Fibroblast of lung (primary cell): ENCODE measurements at regions not wholly inside any gene's neighbourhood (a gene's known extent, or its start where the extent isn't known, plus 50 kb on each side); places are given as distances from the start of the nearest gene placed in this dataset.

ENCODE experiments used
- DNase-seq, 2 donors: peaks; one replicate each; pipeline versions ENCODE4 v3.0.0 to v3.0.0-alpha.2; 2010; ENCODE audit warnings: low read depth in 2 of 2
- H2AFZ ChIP-seq: 2 replicates; pipeline ENCODE4 v1.5.1; 2012; ENCODE audit warnings: low read length, control low read depth, inconsistent platforms
- H3K27ac ChIP-seq: 2 replicates; pipeline ENCODE4 v1.5.1; 2011; ENCODE audit warnings: low read length, control low read depth; ENCODE audit not compliant: insufficient read depth
- H3K27me3 ChIP-seq: 2 replicates; pipeline ENCODE4 v1.5.1; 2011; ENCODE audit warnings: mild to moderate bottlenecking, low read length; ENCODE audit not compliant: control insufficient read depth, insufficient read depth
- H3K36me3 ChIP-seq: 2 replicates; pipeline ENCODE4 v1.5.1; 2011; ENCODE audit warnings: low read length; ENCODE audit not compliant: control insufficient read depth, insufficient read depth
- H3K4me1 ChIP-seq: 2 replicates; pipeline ENCODE4 v1.5.1; 2011; ENCODE audit warnings: low read length; ENCODE audit not compliant: control insufficient read depth, insufficient read depth; ENCODE audit errors: extremely low read depth
- H3K4me2 ChIP-seq: 2 replicates; pipeline ENCODE4 v1.5.1; 2011; ENCODE audit warnings: low read length, control low read depth; ENCODE audit not compliant: insufficient read depth; ENCODE audit errors: extremely low read depth
- H3K4me3 ChIP-seq, 4 experiments: fragments of 200-600 bp in 1 of 4; sonication (generic) in 1 of 4; replicated peaks in 1 of 4; 2 replicates each; pipeline ENCODE4 v1.5.1; 2011 to 2016; ENCODE audit warnings: low read length in 4 of 4, low read depth in 3 of 4, mild to moderate bottlenecking in 3 of 4, control low read depth in 2 of 4, inconsistent platforms in 1 of 4, mixed read lengths in 1 of 4; ENCODE audit not compliant: insufficient read depth in 1 of 4; ENCODE audit errors: control extremely low read depth in 1 of 4
- H3K79me2 ChIP-seq: 2 replicates; pipeline ENCODE4 v1.5.1; 2012; ENCODE audit warnings: mild to moderate bottlenecking, low read length, inconsistent platforms; ENCODE audit not compliant: control insufficient read depth, insufficient read depth
- H3K9ac ChIP-seq: 2 replicates; pipeline ENCODE4 v1.5.1; 2011; ENCODE audit warnings: mild to moderate bottlenecking, low read length, control low read depth; ENCODE audit not compliant: insufficient read depth
- H3K9me3 ChIP-seq: 2 replicates; pipeline ENCODE4 v1.5.1; 2012; ENCODE audit warnings: low read depth, low read length; ENCODE audit not compliant: control insufficient read depth, insufficient read depth
- H4K20me1 ChIP-seq: 2 replicates; pipeline ENCODE4 v1.5.1; 2011; ENCODE audit warnings: low read length; ENCODE audit not compliant: control insufficient read depth, insufficient read depth; ENCODE audit errors: extremely low read depth
- EZH2 ChIP-seq: IDR thresholded peaks from 2 replicates; pipeline ENCODE4 v1.5.1; 2012; ENCODE audit warnings: low read length, control low read depth, mild to moderate bottlenecking; ENCODE audit errors: missing control alignments
- TF ChIP-seq, protein P1 (sequence below), 2 donors: IDR thresholded peaks in 1 of 2; conservative IDR thresholded peaks in 1 of 2; 1 replicate in 1 of 2; 2 replicates in 1 of 2; pipeline ENCODE4 v1.5.1; 2011 to 2012; ENCODE audit warnings: low read length in 2 of 2, control low read depth in 1 of 2, inconsistent platforms in 1 of 2, low read depth in 1 of 2, mild to moderate bottlenecking in 1 of 2

DNA sequence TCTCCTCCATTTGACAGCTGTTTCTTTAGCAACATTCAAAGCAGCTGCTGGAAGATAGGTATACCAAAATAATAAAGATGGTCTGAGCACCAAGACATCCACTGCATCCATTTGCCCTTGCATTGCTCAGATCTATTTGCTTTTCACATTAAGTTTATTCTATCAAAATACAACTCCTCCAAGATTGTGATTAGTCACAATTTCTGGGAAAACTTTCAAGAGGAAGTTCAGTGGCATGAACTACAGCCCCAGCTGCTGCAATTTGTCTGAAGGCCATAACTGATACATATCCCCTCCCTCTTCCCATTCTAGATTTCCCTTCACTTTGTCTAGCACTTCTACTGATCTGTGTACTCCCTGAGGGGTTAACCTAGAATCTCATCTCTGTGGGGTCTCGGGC is 117.5 kb upstream of the CEP126 start:
- H3K9me3 ChIP-seq, result no peaks in the 10 kb centered on the region
- no peak overlapping the region for H2AFZ ChIP-seq
- no peaks in the 10 kb centered on the region for H3K27me3 ChIP-seq
- H3K79me2 ChIP-seq, result no peaks in the 10 kb centered on the region
- H3K4me3 ChIP-seq, result no peak overlapping the region
- no peak for TF ChIP-seq EZH2
- TF ChIP-seq, protein P1, sequence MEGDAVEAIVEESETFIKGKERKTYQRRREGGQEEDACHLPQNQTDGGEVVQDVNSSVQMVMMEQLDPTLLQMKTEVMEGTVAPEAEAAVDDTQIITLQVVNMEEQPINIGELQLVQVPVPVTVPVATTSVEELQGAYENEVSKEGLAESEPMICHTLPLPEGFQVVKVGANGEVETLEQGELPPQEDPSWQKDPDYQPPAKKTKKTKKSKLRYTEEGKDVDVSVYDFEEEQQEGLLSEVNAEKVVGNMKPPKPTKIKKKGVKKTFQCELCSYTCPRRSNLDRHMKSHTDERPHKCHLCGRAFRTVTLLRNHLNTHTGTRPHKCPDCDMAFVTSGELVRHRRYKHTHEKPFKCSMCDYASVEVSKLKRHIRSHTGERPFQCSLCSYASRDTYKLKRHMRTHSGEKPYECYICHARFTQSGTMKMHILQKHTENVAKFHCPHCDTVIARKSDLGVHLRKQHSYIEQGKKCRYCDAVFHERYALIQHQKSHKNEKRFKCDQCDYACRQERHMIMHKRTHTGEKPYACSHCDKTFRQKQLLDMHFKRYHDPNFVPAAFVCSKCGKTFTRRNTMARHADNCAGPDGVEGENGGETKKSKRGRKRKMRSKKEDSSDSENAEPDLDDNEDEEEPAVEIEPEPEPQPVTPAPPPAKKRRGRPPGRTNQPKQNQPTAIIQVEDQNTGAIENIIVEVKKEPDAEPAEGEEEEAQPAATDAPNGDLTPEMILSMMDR (conservative IDR thresholded peaks at IDR 0.05 in 1 of 2, IDR thresholded peaks at IDR 0.05 in 1 of 2; ENCODE audit: low read depth in 1 of 2, low read length in 2 of 2), result no peak
- peak overlapping the region; percentile 3 for H3K4me2 ChIP-seq
- no peak overlapping the region for H3K9ac ChIP-seq
- H3K27ac ChIP-seq, result no peak overlapping the region
- H3K4me1 ChIP-seq, result peaks cover 2% of the 10 kb centered on the region
- H3K36me3 ChIP-seq, result no peaks in the 10 kb centered on the region
- H4K20me1 ChIP-seq, result no peaks in the 10 kb centered on the region
- peak; percentile 17 to 68 for DNase-seq

- H2AFZ ChIP-seq, result no peak overlapping the region
- no peak overlapping the region for H3K27ac ChIP-seq
Observed at GRCh38 chr11:101792814-101793213, 122.0 kb upstream of the CEP126 start.

DNA sequence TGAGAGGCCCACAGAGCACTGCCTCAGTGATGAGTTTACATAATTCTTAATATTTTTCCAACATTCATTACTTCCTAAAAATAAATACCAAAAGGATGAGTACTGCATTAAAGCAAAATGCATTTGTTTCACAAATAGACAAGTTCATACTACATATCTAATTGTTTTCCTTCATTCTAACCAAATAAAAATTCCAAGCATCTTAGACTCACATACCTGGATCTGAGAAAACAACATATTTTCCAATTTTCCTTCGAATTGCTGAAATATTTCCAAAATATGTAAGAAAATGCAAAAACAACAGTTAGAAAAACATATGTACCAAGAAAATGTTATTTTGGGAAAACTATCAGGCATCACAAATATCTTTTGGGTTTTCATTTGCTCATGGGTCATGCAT is 127.9 kb upstream of the CEP126 start:
- Histone ChIP-seq H4K20me1 (no peaks in the 10 kb centered on the region), H3K9ac (no peak overlapping the region), H3K27ac (no peak overlapping the region), H3K4me2 (no peak overlapping the region), H3K9me3 (no peaks in the 10 kb centered on the region), H3K27me3 (no peaks in the 10 kb centered on the region), H3K79me2 (no peaks in the 10 kb centered on the region), H3K4me3 (no peak overlapping the region), H3K4me1 (no peaks in the 10 kb centered on the region), H2AFZ (no peak overlapping the region), H3K36me3 (no peaks in the 10 kb centered on the region)
- TF ChIP-seq, protein P1 (conservative IDR thresholded peaks at IDR 0.05 in 1 of 2, IDR thresholded peaks at IDR 0.05 in 1 of 2; ENCODE audit: low read depth in 1 of 2, low read length in 2 of 2), result no peak
- TF ChIP-seq EZH2, result no peak
- DNase-seq, result no peak

More at GRCh38 chr11:101792814-101793213, 122.0 kb upstream of the CEP126 start:
- Histone ChIP-seq H3K79me2 (no peaks in the 10 kb centered on the region), H3K9me3 (no peaks in the 10 kb centered on the region), H4K20me1 (no peaks in the 10 kb centered on the region), H3K36me3 (no peaks in the 10 kb centered on the region), H3K4me3 (no peak overlapping the region), H3K9ac (no peak overlapping the region), H3K4me1 (peaks cover 2% of the 10 kb centered on the region), H3K4me2 (no peak overlapping the region), H3K27me3 (no peaks in the 10 kb centered on the region)
- no peak for DNase-seq
- TF ChIP-seq EZH2, result no peak
